IMR-90 (cell line): ENCODE measurements at regions not wholly inside any gene's neighbourhood (a gene's known extent, or its start where the extent isn't known, plus 50 kb on each side); places are given as distances from the start of the nearest gene placed in this dataset.

ENCODE experiments used
- ATAC-seq: fragments of 200-7000 bp; cut with Tn5 transposase; 2 replicates; pipeline ENCODE4 v1.9.1; 2020; ENCODE audit warnings: low read depth, mild to moderate bottlenecking, moderate library complexity
- BruUV-seq: library from RNA; stranded (reverse); fragments of 400-500 nt; replicated peaks from 2 replicates; lab custom pipeline; 2021; lab: Mats Ljungman, UMichigan
- CTCF ChIA-PET: fragments of 300-600 bp; formaldehyde crosslinking; extraction: SDS; loops from one replicate; lab custom pipeline; 2021; ENCODE audit warnings: antibody characterized with exemption; lab: Yijun Ruan, JAX
- POLR2A ChIA-PET: fragments of 300-600 bp; sonication (Branson Sonifier 250); formaldehyde crosslinking; loops from one replicate; lab custom pipeline; 2022; ENCODE audit warnings: antibody characterized with exemption; ENCODE audit not compliant: unreplicated experiment; lab: Charles Lee
- DNase-seq: peaks from one replicate; pipeline ENCODE4 v3.0.0; 2013
- H2AFZ ChIP-seq: replicated peaks from 2 replicates; pipeline ENCODE3; 2013; ENCODE audit warnings: low read length, mild to moderate bottlenecking; ENCODE audit not compliant: poor library complexity
- H2AK5ac ChIP-seq: 2 replicates; pipeline ENCODE4 v1.6.1; 2013; ENCODE audit warnings: low read depth, low read length, inconsistent platforms
- H2AK9ac ChIP-seq: replicated peaks from 2 replicates; pipeline ENCODE3; 2013; ENCODE audit warnings: mild to moderate bottlenecking, low read depth, low read length, moderate library complexity; ENCODE audit not compliant: poor library complexity
- H2BK120ac ChIP-seq: 2 replicates; pipeline ENCODE4 v1.6.1; 2013; ENCODE audit warnings: low read depth, low read length, inconsistent platforms
- H2BK15ac ChIP-seq: 3 replicates; pipeline ENCODE4 v1.6.1; 2013; ENCODE audit warnings: low read depth, low read length, inconsistent platforms
- H2BK20ac ChIP-seq: 2 replicates; pipeline ENCODE4 v1.6.1; 2013; ENCODE audit warnings: low read depth, mild to moderate bottlenecking, inconsistent platforms, low read length, moderate library complexity
- H2BK5ac ChIP-seq: 2 replicates; pipeline ENCODE4 v1.6.1; 2013; ENCODE audit warnings: mild to moderate bottlenecking, low read depth, low read length, inconsistent platforms; ENCODE audit not compliant: poor library complexity, severe bottlenecking
- H3K14ac ChIP-seq: replicated peaks from 2 replicates; pipeline ENCODE4 v1.6.1; 2013; ENCODE audit warnings: low read depth, low read length, inconsistent platforms
- H3K18ac ChIP-seq: 2 replicates; pipeline ENCODE4 v1.6.1; 2013; ENCODE audit warnings: low read depth, low read length, control low read depth
- H3K23ac ChIP-seq: 2 replicates; pipeline ENCODE4 v1.6.1; 2013; ENCODE audit warnings: low read depth, low read length, inconsistent platforms
- H3K27ac ChIP-seq: 2 replicates; pipeline ENCODE4 v1.5.1; 2013; ENCODE audit warnings: mild to moderate bottlenecking, control low read depth, low read length; ENCODE audit not compliant: insufficient read depth
- H3K27me3 ChIP-seq: 2 replicates; pipeline ENCODE4 v1.6.1; 2013; ENCODE audit warnings: low read length; ENCODE audit not compliant: control insufficient read depth, insufficient read depth
- H3K36me3 ChIP-seq: 2 replicates; pipeline ENCODE4 v1.6.1; 2013; ENCODE audit warnings: low read length, mixed read lengths; ENCODE audit not compliant: control insufficient read depth, insufficient read depth
- H3K4ac ChIP-seq: 2 replicates; pipeline ENCODE4 v1.6.1; 2013; ENCODE audit warnings: low read depth, low read length, inconsistent platforms
- H3K4me1 ChIP-seq: 2 replicates; pipeline ENCODE4 v1.6.1; 2013; ENCODE audit warnings: low read length, mixed read lengths; ENCODE audit not compliant: control insufficient read depth, insufficient read depth
- H3K4me2 ChIP-seq: 2 replicates; pipeline ENCODE4 v1.6.1; 2013; ENCODE audit warnings: low read depth, mild to moderate bottlenecking, control low read depth, low read length, moderate library complexity
- H3K4me3 ChIP-seq: 2 replicates; pipeline ENCODE4 v1.5.1; 2013; ENCODE audit warnings: low read depth, mild to moderate bottlenecking, control low read depth, low read length, moderate library complexity; ENCODE audit not compliant: insufficient read depth
- H3K56ac ChIP-seq: 2 replicates; pipeline ENCODE4 v1.6.1; 2013; ENCODE audit warnings: low read length, inconsistent platforms; ENCODE audit not compliant: insufficient read depth; ENCODE audit errors: extremely low read depth
- H3K79me1 ChIP-seq, 2 experiments: 2 replicates each; pipeline ENCODE4 v1.6.1; 2013; ENCODE audit warnings: low read length in 2 of 2, inconsistent platforms in 1 of 2, low read depth in 1 of 2
- H3K9ac ChIP-seq: 2 replicates; pipeline ENCODE4 v1.6.1; 2013; ENCODE audit warnings: low read depth, low read length, control low read depth
- H3K9me1 ChIP-seq: 2 replicates; pipeline ENCODE4 v1.6.1; 2013; ENCODE audit warnings: low read length, inconsistent platforms; ENCODE audit not compliant: insufficient read depth
- H3K9me3 ChIP-seq: 2 replicates; pipeline ENCODE4 v1.6.1; 2013; ENCODE audit warnings: low read length; ENCODE audit not compliant: control insufficient read depth, insufficient read depth
- H4K20me1 ChIP-seq: 2 replicates; pipeline ENCODE4 v1.6.1; 2013; ENCODE audit warnings: low read length, inconsistent platforms; ENCODE audit not compliant: insufficient read depth
- H4K5ac ChIP-seq: 2 replicates; pipeline ENCODE4 v1.6.1; 2013; ENCODE audit warnings: mild to moderate bottlenecking, low read depth, low read length, control low read depth
- H4K8ac ChIP-seq, 2 experiments: 2 replicates each; pipeline ENCODE4 v1.6.1; 2013; ENCODE audit warnings: low read depth in 2 of 2, low read length in 2 of 2, control low read depth in 1 of 2, inconsistent platforms in 1 of 2
- H4K91ac ChIP-seq: 2 replicates; pipeline ENCODE4 v1.6.1; 2013; ENCODE audit warnings: low read depth, low read length, inconsistent platforms; ENCODE audit not compliant: insufficient read depth
- BHLHE40 ChIP-seq: fragments of 150-350 bp; IDR thresholded peaks from 2 replicates; pipeline ENCODE4 v1.6.1; 2016; ENCODE audit warnings: mild to moderate bottlenecking, low read depth, low read length
- CEBPB ChIP-seq: IDR thresholded peaks from 2 replicates; pipeline ENCODE4 v1.6.1; 2012; ENCODE audit warnings: low read depth, low read length, improper control_type of control experiment
- FOS ChIP-seq: fragments of 150-350 bp; IDR thresholded peaks from 2 replicates; pipeline ENCODE4 v1.6.1; 2016; ENCODE audit warnings: low read depth, low read length
- MAFK ChIP-seq: IDR thresholded peaks from 2 replicates; pipeline ENCODE4 v1.6.1; 2012; ENCODE audit warnings: low read depth, low read length, improper control_type of control experiment
- MAZ ChIP-seq: IDR thresholded peaks from 2 replicates; pipeline ENCODE4 v1.6.1; 2012; ENCODE audit warnings: low read depth, mild to moderate bottlenecking, low read length, improper control_type of control experiment, moderate library complexity, borderline replicate concordance
- MXI1 ChIP-seq: IDR thresholded peaks from 2 replicates; pipeline ENCODE4 v1.6.1; 2012; ENCODE audit warnings: low read depth, mild to moderate bottlenecking, low read length, moderate library complexity, borderline replicate concordance
- RAD21 ChIP-seq: IDR thresholded peaks from 2 replicates; pipeline ENCODE4 v1.6.1; 2012; ENCODE audit warnings: low read length, improper control_type of control experiment
- RCOR1 ChIP-seq: IDR thresholded peaks from 2 replicates; pipeline ENCODE4 v1.6.1; 2012; ENCODE audit warnings: mild to moderate bottlenecking, low read length, improper control_type of control experiment; ENCODE audit not compliant: insufficient replicate concordance
- SMC3 ChIP-seq: fragments of 150-350 bp; IDR thresholded peaks from 2 replicates; pipeline ENCODE4 v1.6.1; 2016; ENCODE audit warnings: low read depth, mild to moderate bottlenecking, antibody characterized with exemption, low read length, moderate library complexity
- USF2 ChIP-seq: fragments of 150-350 bp; IDR thresholded peaks from 2 replicates; pipeline ENCODE4 v1.6.1; 2017; ENCODE audit warnings: mild to moderate bottlenecking, antibody characterized with exemption, low read length, low read depth
- WGBS, 2 experiments: methylation state at CpG; one replicate each; pipeline versions ENCODE4 v1.1.5 to v1.1.7; 2013; ENCODE audit warnings: missing lambda C conversion rate in 2 of 2; ENCODE audit not compliant: insufficient read length in 1 of 2; ENCODE audit errors: extremely low coverage in 2 of 2; 5-methylcytosine and 5-hydroxymethylcytosine counted together
- dilution Hi-C: fragments of 300-500 bp; cut with HindIII; formaldehyde crosslinking; loops from one replicate; pipeline ENCODE4 v1.14.3; 2018; ENCODE audit warnings: low sequenced_read_pairs; ENCODE audit not compliant: unreplicated experiment
- in situ Hi-C: fragments of 300-500 bp; cut with MboI; formaldehyde crosslinking; loops from 3 replicates; pipeline ENCODE4 v1.14.3; 2019; ENCODE audit warnings: low sequenced_read_pairs, inconsistent platforms, mixed read lengths
- intact Hi-C: fragments of 100-400 bp; cut with micrococcal nuclease; formaldehyde crosslinking; loops from 2 replicates; pipeline ENCODE4 v1.10.0; 2022

- Histone ChIP-seq H3K27me3 (no peaks in the 10 kb centered on the region), H2BK5ac (no peak overlapping the region), H3K4me2 (no peak overlapping the region), H3K56ac (no peak overlapping the region), H3K79me1 (no peaks in the 10 kb centered on the region), H2BK120ac (no peak overlapping the region), H3K4ac (no peak overlapping the region), H3K27ac (no peak overlapping the region), H3K4me1 (no peaks in the 10 kb centered on the region), H4K91ac (no peak overlapping the region), H3K18ac (no peak overlapping the region), H4K20me1 (no peaks in the 10 kb centered on the region), H3K4me3 (no peak overlapping the region), H3K36me3 (no peaks in the 10 kb centered on the region), H3K23ac (no peak overlapping the region), H4K5ac (no peak overlapping the region), H2AK5ac (no peak overlapping the region), H3K9me3 (peaks cover 4% of the 10 kb centered on the region; the same call in 1 of the 2 replicates), H2AK9ac (no peak overlapping the region), H2BK20ac (no peak overlapping the region), H4K8ac (no peak overlapping the region), H2AFZ (no peak overlapping the region), H3K9ac (no peak overlapping the region), H3K14ac (no peak overlapping the region), H3K9me1 (no peaks in the 10 kb centered on the region), H2BK15ac (no peak overlapping the region)
- no peak for DNase-seq
- CTCF ChIA-PET: no interaction called here
- ATAC-seq: no peak
- WGBS, 2 experiments: no CpG with 5 or more reads among the region's 3 CpGs
- dilution Hi-C loops (no loop called here), in situ Hi-C loops (no loop called here), intact Hi-C loops (no loop called here)
- POLR2A ChIA-PET: no interaction called here
- BruUV-seq: no TSS peak
- TF ChIP-seq MXI1: no peak
- TF ChIP-seq BHLHE40: no peak
- no peak for TF ChIP-seq MAZ
- TF ChIP-seq CEBPB: no peak
- no peak for TF ChIP-seq RCOR1
- no peak for TF ChIP-seq USF2
- no peak for TF ChIP-seq MAFK
- no peak for TF ChIP-seq SMC3
- TF ChIP-seq FOS: no peak
- TF ChIP-seq RAD21: no peak
These were observed 571.0 kb downstream of the PYDC2 start for GRCh38 chr3:192031941-192032340.
